Right cardiac atrium (tissue), 5 donors: ENCODE measurements at regions not wholly inside any gene's neighbourhood (a gene's known extent, or its start where the extent isn't known, plus 50 kb on each side); places are given as distances from the start of the nearest gene placed in this dataset.

Experiments
- ATAC-seq, 2 donors: fragments of 200-7000 bp; cut with Tn5 transposase; one replicate each; pipeline versions ENCODE4 v1.8.0 to v1.9.1; 2020; ENCODE audit warnings: moderate library complexity in 2 of 2, mild to moderate bottlenecking in 1 of 2
- DNase-seq, 3 donors: peaks; one replicate each; pipeline ENCODE4 v3.0.0-alpha.2; 2020
- H3K27ac ChIP-seq: one replicate; pipeline ENCODE4 v1.5.1; 2013; ENCODE audit warnings: mild to moderate bottlenecking, low read length, control low read depth, moderate library complexity
- H3K27me3 ChIP-seq: one replicate; pipeline ENCODE4 v1.6.1; 2013; ENCODE audit not compliant: control insufficient read depth, insufficient read depth
- H3K4me1 ChIP-seq: one replicate; pipeline ENCODE4 v1.6.1; 2013; ENCODE audit warnings: low read length; ENCODE audit not compliant: control insufficient read depth, insufficient read depth
- H3K4me3 ChIP-seq: one replicate; pipeline ENCODE4 v1.5.1; 2013; ENCODE audit warnings: low read length, control low read depth
- H3K9me3 ChIP-seq: one replicate; pipeline ENCODE4 v1.6.1; 2013; ENCODE audit warnings: low read length; ENCODE audit not compliant: control insufficient read depth
- WGBS: extraction: QIAGEN DNeasy Blood & Tissue Kit; methylation state at CpG from one replicate; pipeline ENCODE4 v1.1.7; 2013; 5-methylcytosine and 5-hydroxymethylcytosine counted together
- intact Hi-C, 4 donors: fragments of 100-400 bp; cut with DNase I; formaldehyde crosslinking; loops; one replicate each; pipeline versions ENCODE4 v1.11.0 to v1.14.0; 2022 to 2023
- donor health status: healthy with polysubstance abuse.
- donor health status: DM: no; HTN: yes; CAD: no.
- donor health status: DM: no; HTN: no; CAD: no.
- donor health status: DM: no; HTN: yes; CAD: no; lungs with severe emphysema.
- donor health status: DM: yes; HTN: yes; CAD: no.

GRCh38 chr10:104574838-104575237 is 66.3 kb upstream of the SORCS3 start:
- Histone ChIP-seq H3K27me3 (no peaks in the 10 kb centered on the region), H3K4me3 (no peak overlapping the region)

GRCh38 chr10:104576611-104577010 is 64.5 kb upstream of the SORCS3 start:
- DNase-seq (no peak), ATAC-seq (no peak)
- no peaks in the 10 kb centered on the region for H3K27me3 ChIP-seq
- intact Hi-C loops = no loop called here
- no peaks in the 10 kb centered on the region for H3K4me1 ChIP-seq
- 85% methylated on average over 5 of the region's 5 CpGs for WGBS
- H3K4me3 ChIP-seq = no peak overlapping the region
- H3K27ac ChIP-seq = no peak overlapping the region
- H3K9me3 ChIP-seq = no peaks in the 10 kb centered on the region

More at GRCh38 chr10:104574838-104575237, 66.3 kb upstream of the SORCS3 start:
- Histone ChIP-seq H3K27ac (no peak overlapping the region), H3K9me3 (no peaks in the 10 kb centered on the region), H3K4me1 (no peaks in the 10 kb centered on the region)
- intact Hi-C loops = no loop called here
- DNase-seq (no peak), ATAC-seq (no peak)

- Histone ChIP-seq H3K4me1 (no peaks in the 10 kb centered on the region), H3K27ac (no peak overlapping the region), H3K4me3 (no peak overlapping the region), H3K27me3 (no peaks in the 10 kb centered on the region), H3K9me3 (no peaks in the 10 kb centered on the region)
- 47% methylated on average over 5 of the region's 5 CpGs for WGBS
- DNase-seq (no peak), ATAC-seq (no peak)
- intact Hi-C loops = no loop called here
Measured at GRCh38 chr10:104577163-104577562, 63.9 kb upstream of the SORCS3 start.

GRCh38 chr10:104577861-104578521 is 63.1 kb upstream of the SORCS3 start:
- Histone ChIP-seq H3K9me3 (no peaks in the 10 kb centered on the region), H3K27ac (no peak overlapping the region), H3K4me3 (no peak overlapping the region), H3K4me1 (no peaks in the 10 kb centered on the region), H3K27me3 (no peaks in the 10 kb centered on the region)
- 54% methylated on average over 12 of the region's 12 CpGs for WGBS
- intact Hi-C loops = no loop called here
- DNase-seq = no peak
- no peak for ATAC-seq

- no peak for DNase-seq
- H3K4me1 ChIP-seq = no peaks in the 10 kb centered on the region
- H3K9me3 ChIP-seq = no peaks in the 10 kb centered on the region
- no peak overlapping the region for H3K4me3 ChIP-seq
- WGBS = 68% methylated on average over 7 of the region's 7 CpGs
- intact Hi-C loops = no loop called here
- H3K27ac ChIP-seq = no peak overlapping the region
- no peak for ATAC-seq
- no peaks in the 10 kb centered on the region for H3K27me3 ChIP-seq
Measured at GRCh38 chr10:104578671-104579070, 62.4 kb upstream of the SORCS3 start.

- ATAC-seq (no peak), DNase-seq (no peak)
- WGBS = 73% methylated on average over 6 of the region's 6 CpGs
- no peaks in the 10 kb centered on the region for H3K27me3 ChIP-seq
- no peaks in the 10 kb centered on the region for H3K9me3 ChIP-seq
- H3K4me3 ChIP-seq = no peak overlapping the region
- intact Hi-C loops = no loop called here
- no peaks in the 10 kb centered on the region for H3K4me1 ChIP-seq
- no peak overlapping the region for H3K27ac ChIP-seq
Measured at GRCh38 chr10:104579136-104579535, 62.0 kb upstream of the SORCS3 start.

- H3K4me3 ChIP-seq = peak overlapping the region; percentile 12
- no peaks in the 10 kb centered on the region for H3K4me1 ChIP-seq
- H3K27me3 ChIP-seq = no peaks in the 10 kb centered on the region
- DNase-seq = peak; percentile 44 to 56 (median 55)
- peak; percentile 72 to 87 for ATAC-seq
- H3K9me3 ChIP-seq = no peaks in the 10 kb centered on the region
- H3K27ac ChIP-seq = no peak overlapping the region
- intact Hi-C loops = loop anchor here in 1 of 4 donors (10.0 kb wide), 1 partner anchor 176 kb away; no protein-coding TSS in a partner anchor
- 15% methylated on average over 13 of the region's 13 CpGs for WGBS
Measured at GRCh38 chr10:104580321-104580720, 60.8 kb upstream of the SORCS3 start.

- H3K27me3 ChIP-seq = no peaks in the 10 kb centered on the region
- WGBS = 39% methylated on average over 20 of the region's 20 CpGs
- H3K4me3 ChIP-seq = peak overlapping the region; percentile 12
Measured at GRCh38 chr10:104580774-104581675, 60.1 kb upstream of the SORCS3 start.

GRCh38 chr10:104581884-104582601 is 59.0 kb upstream of the SORCS3 start:
- Histone ChIP-seq H3K27ac (no peak overlapping the region), H3K9me3 (no peaks in the 10 kb centered on the region), H3K4me1 (no peaks in the 10 kb centered on the region), H3K27me3 (no peaks in the 10 kb centered on the region), H3K4me3 (no peak overlapping the region)
- intact Hi-C loops = loop anchor here in 1 of 4 donors (10.0 kb wide), 1 partner anchor 177 kb away; no protein-coding TSS in a partner anchor
- 69% methylated on average over 5 of the region's 5 CpGs for WGBS
- ATAC-seq (no peak), DNase-seq (no peak)

More at GRCh38 chr10:104580774-104581675, 60.1 kb upstream of the SORCS3 start:
- intact Hi-C loops = loop anchor here in 1 of 4 donors (10.0 kb wide), 1 partner anchor 176 kb away; no protein-coding TSS in a partner anchor
- Histone ChIP-seq H3K4me1 (no peaks in the 10 kb centered on the region), H3K9me3 (no peaks in the 10 kb centered on the region), H3K27ac (no peak overlapping the region)
- DNase-seq (peak; percentile 67 to 85 (median 70)), ATAC-seq (peak; percentile 83 to 85)

GRCh38 chr10:104582602-104582951 is 58.5 kb upstream of the SORCS3 start:
- no peaks in the 10 kb centered on the region for H3K9me3 ChIP-seq
- no peak for ATAC-seq
- H3K27ac ChIP-seq = no peak overlapping the region
- H3K4me3 ChIP-seq = no peak overlapping the region
- no peak for DNase-seq
- no peaks in the 10 kb centered on the region for H3K27me3 ChIP-seq
- H3K4me1 ChIP-seq = no peaks in the 10 kb centered on the region
- intact Hi-C loops = loop anchor here in 1 of 4 donors (10.0 kb wide), 1 partner anchor 178 kb away; no protein-coding TSS in a partner anchor
- WGBS = 72% methylated on average over 4 of the region's 4 CpGs
